ENCODE measurements at regions not wholly inside any gene's neighbourhood (a gene's known extent, or its start where the extent isn't known, plus 50 kb on each side); places are given as distances from the start of the nearest gene placed in this dataset.

DNA sequence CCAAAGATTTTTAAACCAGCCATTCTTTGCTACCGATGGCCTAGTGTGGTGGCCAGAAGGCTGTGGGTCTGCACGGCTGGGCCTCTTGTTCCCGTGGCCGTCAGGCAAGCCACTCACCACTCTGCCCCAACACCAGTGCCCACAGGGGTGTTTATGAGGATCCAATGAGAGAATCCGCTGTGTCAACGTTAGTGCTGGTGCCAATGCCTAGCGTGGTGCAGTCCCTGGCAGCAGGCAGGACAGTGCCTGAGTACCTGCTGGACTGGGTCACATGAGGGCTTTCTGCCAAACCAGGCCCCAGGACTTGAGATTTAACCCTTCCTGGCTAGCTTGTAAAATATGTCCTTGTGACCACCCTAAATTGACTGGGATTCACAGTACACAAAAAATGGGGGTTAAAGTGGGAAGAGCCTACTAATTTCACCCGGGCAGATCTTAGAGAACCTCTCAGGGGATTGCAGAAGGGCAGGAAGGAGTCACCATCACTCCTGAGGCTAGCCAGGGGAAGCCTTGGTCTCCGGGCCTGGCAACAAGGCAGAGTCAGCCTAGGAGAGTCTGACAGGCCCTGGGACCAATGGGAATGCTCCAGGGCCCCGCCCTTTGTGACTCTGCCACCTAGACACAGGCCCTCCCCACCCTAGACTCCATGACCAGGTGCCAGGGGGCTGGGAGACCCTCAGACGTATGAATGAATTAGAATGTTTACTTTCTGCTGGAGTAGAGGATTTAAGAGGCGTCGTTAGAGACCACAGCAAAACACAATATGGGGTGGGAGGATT is 63.2 kb upstream of the FSTL4 start:
- Histone ChIP-seq H3K27ac (ENCODE audit: low read depth, low read length) (no peak overlapping the region), H3K27me3 (ENCODE audit: control insufficient read depth in 1 of 2, insufficient read depth in 2 of 2, low read length in 2 of 2) (no peaks in the 10 kb centered on the region), H3K36me3 (ENCODE audit: insufficient read depth, low read length) (no peaks in the 10 kb centered on the region), H3K4me1 (ENCODE audit: insufficient read depth, low read length) (no peaks in the 10 kb centered on the region), H3K9ac (ENCODE audit: low read length) (no peak overlapping the region), H3K9me3 (ENCODE audit: low read length) (no peaks in the 10 kb centered on the region), H3K4me3 (ENCODE audit: low read depth in 1 of 2, low read length in 2 of 2) (no peak overlapping the region)

DNA sequence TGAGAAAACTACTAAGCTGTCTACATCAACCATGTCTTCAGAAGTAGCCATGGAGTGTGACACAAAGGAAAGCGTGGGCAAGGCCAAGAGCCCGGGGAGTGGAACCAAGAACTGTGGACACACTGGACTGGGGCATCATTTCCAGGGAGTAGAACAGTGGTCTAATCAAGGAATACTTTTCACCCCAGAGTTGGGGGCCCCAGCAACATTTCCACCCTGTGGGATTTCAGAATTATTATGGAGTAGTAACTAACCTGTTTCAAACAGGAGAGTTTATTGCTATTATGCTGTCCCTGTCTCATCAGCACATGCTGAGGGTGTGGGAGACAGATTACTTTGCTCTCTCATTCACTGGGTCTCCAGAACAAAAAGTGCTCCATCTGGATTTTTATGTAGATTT is 58.0 kb upstream of the FSTL4 start:
- Histone ChIP-seq H3K4me3 (ENCODE audit: low read depth in 1 of 2, low read length in 2 of 2) (no peak overlapping the region), H3K27me3 (ENCODE audit: control insufficient read depth in 1 of 2, insufficient read depth in 2 of 2, low read length in 2 of 2) (no peaks in the 10 kb centered on the region), H3K9ac (ENCODE audit: low read length) (no peak overlapping the region)

DNA sequence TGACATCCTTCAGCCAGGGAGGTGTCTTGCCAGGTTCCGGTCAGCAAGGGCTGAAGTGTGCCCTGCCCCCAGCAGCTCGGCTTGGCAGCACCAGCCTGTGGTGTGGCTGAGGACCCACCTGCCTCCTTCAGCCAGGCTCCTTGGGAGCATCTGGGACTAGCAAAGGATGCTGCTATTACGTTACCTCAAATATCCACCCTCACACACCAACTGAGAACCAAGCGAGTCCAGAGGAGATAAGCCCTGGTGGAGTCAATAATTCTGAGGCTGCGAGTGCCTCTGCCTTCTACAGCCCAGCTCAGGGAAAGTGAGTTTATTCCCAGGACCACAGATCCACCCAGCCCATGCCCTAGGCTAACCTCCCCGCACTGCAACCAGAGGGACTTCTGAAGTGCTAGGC is 57.1 kb upstream of the FSTL4 start:
- no peaks in the 10 kb centered on the region for H3K4me1 ChIP-seq (ENCODE audit: insufficient read depth, low read length)
- no peak overlapping the region for H3K27ac ChIP-seq (ENCODE audit: low read depth, low read length)
- no peak overlapping the region for H3K4me3 ChIP-seq (ENCODE audit: low read depth in 1 of 2, low read length in 2 of 2)
- H3K9ac ChIP-seq (ENCODE audit: low read length) = no peak overlapping the region
- no peaks in the 10 kb centered on the region for H3K9me3 ChIP-seq (ENCODE audit: low read length)
- no peaks in the 10 kb centered on the region for H3K36me3 ChIP-seq (ENCODE audit: insufficient read depth, low read length)
- no peaks in the 10 kb centered on the region for H3K27me3 ChIP-seq (ENCODE audit: control insufficient read depth in 1 of 2, insufficient read depth in 2 of 2, low read length in 2 of 2)

More for the DNA sequence above, 58.0 kb upstream of the FSTL4 start:
- no peaks in the 10 kb centered on the region for H3K9me3 ChIP-seq (ENCODE audit: low read length)
- no peak overlapping the region for H3K27ac ChIP-seq (ENCODE audit: low read depth, low read length)
- no peaks in the 10 kb centered on the region for H3K36me3 ChIP-seq (ENCODE audit: insufficient read depth, low read length)
- H3K4me1 ChIP-seq (ENCODE audit: insufficient read depth, low read length) = no peaks in the 10 kb centered on the region

DNA sequence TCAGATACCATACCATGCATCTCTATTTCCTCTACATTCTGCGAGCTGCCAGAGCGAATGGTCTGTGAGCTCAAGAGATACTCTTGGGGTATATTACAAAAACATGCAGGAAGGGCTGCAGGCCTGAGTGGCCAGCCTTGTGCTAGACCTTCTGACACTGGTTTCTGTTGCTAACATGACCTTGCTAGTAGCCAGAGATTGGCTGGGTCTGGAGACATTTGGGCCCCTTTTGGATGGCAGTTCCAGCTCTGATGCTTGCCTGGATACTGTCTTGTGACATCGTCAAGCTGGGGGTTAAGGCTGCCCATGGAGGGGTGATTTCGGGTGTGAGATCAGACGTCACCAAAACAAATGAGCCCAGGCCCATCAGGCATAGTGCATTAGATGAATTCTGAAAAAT is 56.1 kb upstream of the FSTL4 start:
- H3K9ac ChIP-seq (ENCODE audit: low read length) = no peak overlapping the region
- no peaks in the 10 kb centered on the region for H3K4me1 ChIP-seq (ENCODE audit: insufficient read depth, low read length)
- H3K4me3 ChIP-seq (ENCODE audit: low read depth in 1 of 2, low read length in 2 of 2) = no peak overlapping the region
- H3K27ac ChIP-seq (ENCODE audit: low read depth, low read length) = no peak overlapping the region
- H3K27me3 ChIP-seq (ENCODE audit: control insufficient read depth in 1 of 2, insufficient read depth in 2 of 2, low read length in 2 of 2) = no peaks in the 10 kb centered on the region
- no peaks in the 10 kb centered on the region for H3K36me3 ChIP-seq (ENCODE audit: insufficient read depth, low read length)
- no peaks in the 10 kb centered on the region for H3K9me3 ChIP-seq (ENCODE audit: low read length)

DNA sequence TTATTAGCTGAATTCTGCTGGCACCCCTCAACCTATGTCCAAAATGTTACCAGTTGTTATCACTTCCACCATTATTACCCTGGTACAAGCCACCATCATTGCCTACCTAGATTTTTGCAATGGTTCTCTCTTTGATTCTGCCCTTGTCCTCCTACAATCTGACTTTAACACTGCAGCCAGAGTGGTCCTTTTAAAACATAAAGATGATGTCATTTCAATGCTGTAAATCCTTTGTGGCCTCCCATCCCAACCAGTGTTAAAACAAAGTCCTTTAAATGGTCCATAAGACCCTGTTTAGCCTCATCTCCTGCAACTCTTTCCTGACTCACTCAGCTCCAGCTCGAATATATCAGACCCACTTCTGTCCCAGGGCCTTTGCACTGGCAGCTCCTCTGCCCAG is 54.9 kb upstream of the FSTL4 start:
- no peaks in the 10 kb centered on the region for H3K36me3 ChIP-seq (ENCODE audit: insufficient read depth, low read length)
- H3K4me1 ChIP-seq (ENCODE audit: insufficient read depth, low read length) = no peaks in the 10 kb centered on the region
- H3K9ac ChIP-seq (ENCODE audit: low read length) = no peak overlapping the region
- no peak overlapping the region for H3K4me3 ChIP-seq (ENCODE audit: low read depth in 1 of 2, low read length in 2 of 2)
- H3K27ac ChIP-seq (ENCODE audit: low read depth, low read length) = no peak overlapping the region
- no peaks in the 10 kb centered on the region for H3K27me3 ChIP-seq (ENCODE audit: control insufficient read depth in 1 of 2, insufficient read depth in 2 of 2, low read length in 2 of 2)
- H3K9me3 ChIP-seq (ENCODE audit: low read length) = no peaks in the 10 kb centered on the region

DNA sequence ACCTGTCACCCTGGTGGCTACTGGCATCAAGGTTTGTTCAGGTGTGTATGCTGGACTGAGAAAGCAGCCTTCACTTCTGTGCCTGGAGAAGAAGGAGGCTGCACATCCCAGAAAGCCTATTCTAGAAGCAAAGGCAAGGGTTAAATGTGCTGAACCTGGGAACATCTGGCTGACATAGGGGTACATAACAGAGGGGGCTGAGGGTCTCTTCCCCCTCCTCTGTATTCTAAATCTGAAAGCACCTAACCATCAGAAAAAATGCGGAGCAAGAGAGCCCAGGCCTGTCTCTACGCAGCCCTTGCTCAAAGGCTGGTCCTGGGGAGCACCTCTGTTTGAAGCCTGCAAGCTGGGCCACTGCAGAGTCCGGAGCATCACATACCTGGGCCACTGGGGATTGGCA is 53.2 kb upstream of the FSTL4 start:
- Histone ChIP-seq H3K27ac (ENCODE audit: low read depth, low read length) (no peak overlapping the region), H3K9ac (ENCODE audit: low read length) (no peak overlapping the region), H3K9me3 (ENCODE audit: low read length) (no peaks in the 10 kb centered on the region), H3K4me3 (ENCODE audit: low read depth in 1 of 2, low read length in 2 of 2) (no peak overlapping the region), H3K27me3 (ENCODE audit: control insufficient read depth in 1 of 2, insufficient read depth in 2 of 2, low read length in 2 of 2) (no peaks in the 10 kb centered on the region), H3K4me1 (ENCODE audit: insufficient read depth, low read length) (no peaks in the 10 kb centered on the region), H3K36me3 (ENCODE audit: insufficient read depth, low read length) (no peaks in the 10 kb centered on the region)

DNA sequence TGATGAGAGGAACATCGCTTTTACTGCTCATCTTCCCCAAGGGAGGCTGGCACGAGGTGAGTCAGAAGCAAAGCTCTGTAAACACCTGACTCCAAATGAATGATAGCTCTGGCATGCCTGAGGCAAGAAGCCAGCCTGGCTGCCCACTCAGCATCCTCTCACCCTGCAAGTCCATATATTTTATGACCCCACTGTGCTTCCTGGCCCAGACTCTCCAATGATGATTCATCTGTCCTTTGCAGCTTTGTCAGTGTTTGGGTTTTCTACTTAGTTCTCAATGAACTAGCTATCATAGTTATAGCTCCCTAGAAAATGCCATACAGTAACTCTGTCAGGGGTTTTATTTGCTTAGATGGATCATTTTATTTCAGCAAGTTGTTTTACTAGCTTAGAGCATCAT is 52.1 kb upstream of the FSTL4 start:
- H3K9ac ChIP-seq (ENCODE audit: low read length) = no peak overlapping the region
- H3K27me3 ChIP-seq (ENCODE audit: control insufficient read depth in 1 of 2, insufficient read depth in 2 of 2, low read length in 2 of 2) = no peaks in the 10 kb centered on the region
- no peak overlapping the region for H3K27ac ChIP-seq (ENCODE audit: low read depth, low read length)
- no peak overlapping the region for H3K4me3 ChIP-seq (ENCODE audit: low read depth in 1 of 2, low read length in 2 of 2)
- H3K36me3 ChIP-seq (ENCODE audit: insufficient read depth, low read length) = no peaks in the 10 kb centered on the region
- no peaks in the 10 kb centered on the region for H3K9me3 ChIP-seq (ENCODE audit: low read length)
- no peaks in the 10 kb centered on the region for H3K4me1 ChIP-seq (ENCODE audit: insufficient read depth, low read length)

DNA sequence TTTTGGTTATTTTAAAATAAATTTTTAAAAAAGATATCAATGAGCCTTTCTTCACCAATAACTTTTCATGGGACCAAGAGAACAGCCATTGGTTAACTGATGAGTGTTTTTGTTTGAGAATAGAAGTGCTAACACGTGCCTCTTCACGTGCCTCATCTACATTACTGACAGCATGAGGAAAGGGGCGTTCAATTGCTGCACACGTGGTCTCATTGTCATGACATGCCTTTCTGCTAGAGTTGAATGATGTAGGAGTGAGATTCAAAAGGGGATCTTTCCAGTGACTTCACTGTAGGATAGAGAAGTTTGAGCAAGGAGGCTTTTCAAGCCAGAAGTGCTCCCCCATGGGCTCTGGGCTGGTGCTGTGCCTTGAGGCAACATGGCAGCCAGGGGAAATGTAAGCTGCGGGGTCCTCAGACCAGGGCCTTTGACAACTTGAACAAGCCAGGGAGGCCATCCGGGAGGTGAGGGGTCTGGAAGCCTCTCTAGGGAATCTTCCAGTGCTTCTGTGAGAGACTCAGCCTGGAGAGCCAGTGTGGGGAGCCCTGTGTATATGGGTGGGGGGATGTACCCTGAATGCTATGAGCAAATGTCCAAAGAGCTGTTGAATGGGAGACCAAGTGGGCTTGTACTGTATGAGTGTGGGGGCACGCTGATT is 51.2 kb upstream of the FSTL4 start:
- H3K9ac ChIP-seq (ENCODE audit: low read length) = no peak overlapping the region

DNA sequence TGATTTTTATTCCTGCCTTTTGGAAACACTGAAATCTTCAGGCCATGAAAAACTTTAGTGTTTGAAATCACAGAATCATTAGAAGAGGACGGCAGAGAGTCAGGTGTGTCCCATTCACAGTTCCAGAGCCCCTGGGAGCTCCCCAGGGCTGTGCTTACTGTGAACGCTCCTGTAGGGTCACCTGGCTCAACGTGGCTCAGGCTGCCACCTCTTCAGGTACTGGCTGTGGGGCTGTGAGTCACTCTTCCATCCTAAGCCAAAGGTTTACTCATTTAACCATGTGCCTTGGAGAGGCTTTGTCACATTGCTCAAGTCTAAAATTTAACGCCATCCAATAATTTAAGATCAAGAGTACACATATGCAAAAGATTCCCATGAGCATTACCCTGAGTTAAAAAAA is 50.2 kb upstream of the FSTL4 start:
- Histone ChIP-seq H3K27me3 (ENCODE audit: control insufficient read depth in 1 of 2, insufficient read depth in 2 of 2, low read length in 2 of 2) (no peaks in the 10 kb centered on the region), H3K9ac (ENCODE audit: low read length) (no peak overlapping the region), H3K36me3 (ENCODE audit: insufficient read depth, low read length) (no peaks in the 10 kb centered on the region), H3K27ac (ENCODE audit: low read depth, low read length) (no peak overlapping the region), H3K4me3 (ENCODE audit: low read depth in 1 of 2, low read length in 2 of 2) (no peak overlapping the region), H3K9me3 (ENCODE audit: low read length) (no peaks in the 10 kb centered on the region), H3K4me1 (ENCODE audit: insufficient read depth, low read length) (no peaks in the 10 kb centered on the region)

More for the DNA sequence above, 51.2 kb upstream of the FSTL4 start:
- no peaks in the 10 kb centered on the region for H3K9me3 ChIP-seq (ENCODE audit: low read length)
- no peaks in the 10 kb centered on the region for H3K4me1 ChIP-seq (ENCODE audit: insufficient read depth, low read length)
- no peak overlapping the region for H3K27ac ChIP-seq (ENCODE audit: low read depth, low read length)
- H3K27me3 ChIP-seq (ENCODE audit: control insufficient read depth in 1 of 2, insufficient read depth in 2 of 2, low read length in 2 of 2) = no peaks in the 10 kb centered on the region
- H3K36me3 ChIP-seq (ENCODE audit: insufficient read depth, low read length) = no peaks in the 10 kb centered on the region
- no peak overlapping the region for H3K4me3 ChIP-seq (ENCODE audit: low read depth in 1 of 2, low read length in 2 of 2)
